ENCODE measurements at regions not wholly inside any gene's neighbourhood (a gene's known extent, or its start where the extent isn't known, plus 50 kb on each side); places are given as distances from the start of the nearest gene placed in this dataset.

GRCh38 chr16:9680968-9681367, 501.3 kb downstream of the GRIN2A start:
- no peak overlapping the region for H3K4me3 ChIP-seq (ENCODE audit: low read depth, low read length)
- no peak for DNase-seq (ENCODE audit: low read depth)
- no peak for TF ChIP-seq CTCF (IDR thresholded peaks at IDR 0.05; ENCODE audit: low read depth, low read length, missing control alignments)
- in situ Hi-C loops (cut with HindIII; ENCODE audit: low sequenced_read_pairs), result no loop called here

DNA sequence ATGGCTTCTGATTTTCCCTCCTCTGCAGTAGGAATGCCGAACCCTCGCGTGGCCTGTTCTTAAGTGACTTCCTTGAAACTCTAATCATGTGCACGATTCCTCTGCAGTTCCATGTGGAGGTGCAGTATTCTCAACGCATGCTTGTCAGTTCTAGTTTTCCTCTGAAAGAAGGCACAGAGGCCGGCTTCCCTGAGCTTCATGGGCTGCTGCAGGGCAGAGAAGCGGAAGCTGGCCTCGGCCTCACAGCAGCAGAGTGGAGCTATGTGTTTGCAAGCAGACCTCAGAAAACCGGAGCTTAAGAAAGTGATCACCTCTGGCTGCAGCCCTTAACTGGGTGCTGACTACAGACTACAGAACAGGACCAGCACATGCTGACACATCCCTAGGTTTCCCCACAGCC, 500.7 kb downstream of the GRIN2A start:
- in situ Hi-C loops (cut with HindIII; ENCODE audit: low sequenced_read_pairs), result no loop called here
- no peak for TF ChIP-seq CTCF (IDR thresholded peaks at IDR 0.05; ENCODE audit: low read depth, low read length, missing control alignments)
- no peak for DNase-seq (ENCODE audit: low read depth)
- H3K4me3 ChIP-seq (ENCODE audit: low read depth, low read length), result no peak overlapping the region

- H3K4me3 ChIP-seq (ENCODE audit: low read depth, low read length), result no peak overlapping the region
- in situ Hi-C loops (cut with HindIII; ENCODE audit: low sequenced_read_pairs), result no loop called here
- DNase-seq (ENCODE audit: low read depth), result no peak
- TF ChIP-seq CTCF (IDR thresholded peaks at IDR 0.05; ENCODE audit: low read depth, low read length, missing control alignments), result no peak
These were observed 499.9 kb downstream of the GRIN2A start for GRCh38 chr16:9682320-9682719.

DNA sequence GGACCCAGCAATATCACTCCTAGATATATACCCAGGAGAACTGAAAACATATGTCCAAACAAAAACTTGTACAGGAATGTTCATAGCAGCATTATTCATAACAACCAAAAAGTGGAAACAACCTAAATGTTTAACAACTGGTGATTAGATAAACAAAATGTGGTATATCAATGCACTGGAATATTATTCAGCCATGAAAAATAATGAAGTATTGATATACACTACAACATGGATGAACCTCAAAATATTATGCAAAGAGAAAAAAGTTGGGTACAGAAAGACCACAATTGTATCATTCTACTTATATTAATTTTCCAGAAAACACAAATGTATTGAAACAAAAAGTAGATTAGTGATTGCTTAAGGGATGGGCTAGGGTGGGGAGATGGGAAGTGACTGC, 498.6 kb downstream of the GRIN2A start:
- no peak overlapping the region for H3K4me3 ChIP-seq (ENCODE audit: low read depth, low read length)
- no peak for TF ChIP-seq CTCF (IDR thresholded peaks at IDR 0.05; ENCODE audit: low read depth, low read length, missing control alignments)
- in situ Hi-C loops (cut with HindIII; ENCODE audit: low sequenced_read_pairs), result no loop called here
- no peak for DNase-seq (ENCODE audit: low read depth)

DNA sequence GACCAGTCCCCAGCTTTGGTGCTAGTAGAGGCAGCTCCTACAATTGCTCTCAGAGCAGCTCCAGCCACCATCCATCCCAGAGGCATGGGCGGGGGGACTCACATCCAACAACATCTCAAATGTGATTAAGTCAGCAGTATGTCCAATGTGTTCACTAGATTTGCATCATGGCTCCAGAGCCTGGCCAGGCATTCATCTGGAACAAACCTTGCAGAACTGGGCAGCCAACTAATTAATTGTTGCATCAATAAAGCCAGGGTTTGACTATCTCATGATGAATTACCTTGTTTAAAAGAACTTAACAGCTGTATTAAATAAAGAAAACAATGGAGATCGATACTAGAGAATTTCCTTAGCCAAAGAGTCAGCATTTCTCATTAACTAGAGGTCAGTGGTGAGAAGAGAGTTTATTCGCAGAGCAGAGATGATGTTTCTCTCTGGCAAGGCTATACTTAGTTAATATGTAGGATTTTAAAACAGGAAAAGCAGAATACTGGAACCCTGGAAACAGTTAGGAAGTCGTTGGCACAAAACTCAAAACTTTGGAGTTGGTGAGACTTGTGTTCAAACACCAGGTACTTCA, 494.4 kb downstream of the GRIN2A start:
- no peak for DNase-seq (ENCODE audit: low read depth)
- no peak for TF ChIP-seq CTCF (IDR thresholded peaks at IDR 0.05; ENCODE audit: low read depth, low read length, missing control alignments)
- in situ Hi-C loops (cut with HindIII; ENCODE audit: low sequenced_read_pairs), result no loop called here
- no peak overlapping the region for H3K4me3 ChIP-seq (ENCODE audit: low read depth, low read length)

- in situ Hi-C loops (cut with HindIII; ENCODE audit: low sequenced_read_pairs), result no loop called here
- no peak for TF ChIP-seq CTCF (IDR thresholded peaks at IDR 0.05; ENCODE audit: low read depth, low read length, missing control alignments)
- H3K4me3 ChIP-seq (ENCODE audit: low read depth, low read length), result no peak overlapping the region
- no peak for DNase-seq (ENCODE audit: low read depth)
These were observed 492.6 kb downstream of the GRIN2A start for GRCh38 chr16:9689597-9689996.

GRCh38 chr16:9695152-9695551, 487.1 kb downstream of the GRIN2A start:
- in situ Hi-C loops (cut with HindIII; ENCODE audit: low sequenced_read_pairs), result no loop called here
- TF ChIP-seq CTCF (IDR thresholded peaks at IDR 0.05; ENCODE audit: low read depth, low read length, missing control alignments), result no peak
- H3K4me3 ChIP-seq (ENCODE audit: low read depth, low read length), result no peak overlapping the region
- no peak for DNase-seq (ENCODE audit: low read depth)

Data from astrocyte of the cerebellum (primary cell).